ENCODE measurements at regions not wholly inside any gene's neighbourhood (a gene's known extent, or its start where the extent isn't known, plus 50 kb on each side); places are given as distances from the start of the nearest gene placed in this dataset.

DNA sequence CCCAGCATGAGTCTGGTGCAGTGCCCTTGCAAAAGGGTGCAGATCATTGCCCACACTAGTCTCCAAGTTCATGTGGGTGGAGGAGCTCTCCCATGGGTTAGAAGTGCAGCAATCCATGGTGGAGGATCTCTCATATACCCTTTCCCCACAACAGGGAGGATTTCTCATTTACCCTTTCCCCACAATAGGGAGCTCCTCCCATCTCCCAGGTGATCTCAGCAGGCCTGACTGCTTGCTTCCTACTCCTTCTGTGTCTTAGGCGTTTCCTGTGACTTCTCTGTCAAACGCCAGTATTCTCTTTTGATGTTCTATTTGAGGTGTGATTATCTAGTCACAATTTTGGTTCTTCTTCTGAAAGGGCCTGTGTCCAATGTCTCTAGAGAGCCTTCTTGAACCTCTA, 133.8 kb upstream of the RFX3 start:
- TF ChIP-seq POLR2AphosphoS5 (IDR thresholded peaks at IDR 0.05; ENCODE audit: low read depth, low read length): no peak
- TF ChIP-seq POLR2A (IDR thresholded peaks at IDR 0.05; ENCODE audit: low read depth, low read length): no peak
- no peak for TF ChIP-seq TAF1 (IDR thresholded peaks at IDR 0.05; ENCODE audit: borderline replicate concordance, low read depth, low read length)
